Stimulated activated CD8-positive, alpha-beta memory T cell treated with anti-CD3 and anti-CD28 coated beads, Interleukin-12 subunit alpha, Interleukin-12 subunit beta, amount 100 ng/mL, for 24 hours (primary cell): ENCODE measurements at regions not wholly inside any gene's neighbourhood (a gene's known extent, or its start where the extent isn't known, plus 50 kb on each side); places are given as distances from the start of the nearest gene placed in this dataset.
"Not testable (repeated sequence)": the region's sequence is repeated elsewhere in the genome, so short reads cannot be mapped to it uniquely, and the experiment has no call there.

ENCODE experiments used
- DNase-seq: peaks from one replicate; pipeline ENCODE4 v3.0.0-alpha.2; 2020; ENCODE audit errors: extremely low read depth

DNA sequence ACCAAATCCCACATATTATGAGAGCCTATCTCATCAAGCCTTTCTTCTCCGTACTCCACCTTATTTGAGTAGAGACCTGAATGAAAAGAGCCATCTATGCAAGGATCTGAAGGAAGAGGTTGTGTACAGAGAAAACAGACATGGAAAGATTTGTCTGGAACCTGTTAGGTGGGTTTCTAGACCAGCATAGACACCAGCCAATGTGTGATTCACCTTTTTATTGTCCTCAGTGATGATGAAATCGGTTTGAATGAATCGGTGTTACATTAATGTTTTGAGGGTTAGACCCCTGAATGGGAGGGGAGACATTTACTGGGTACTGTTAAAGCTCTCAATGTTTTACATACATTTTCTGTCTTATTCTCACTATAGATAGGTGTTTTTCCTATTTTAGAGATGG, 223.6 kb downstream of the NMUR2 start:
- DNase-seq, result no peak

DNA sequence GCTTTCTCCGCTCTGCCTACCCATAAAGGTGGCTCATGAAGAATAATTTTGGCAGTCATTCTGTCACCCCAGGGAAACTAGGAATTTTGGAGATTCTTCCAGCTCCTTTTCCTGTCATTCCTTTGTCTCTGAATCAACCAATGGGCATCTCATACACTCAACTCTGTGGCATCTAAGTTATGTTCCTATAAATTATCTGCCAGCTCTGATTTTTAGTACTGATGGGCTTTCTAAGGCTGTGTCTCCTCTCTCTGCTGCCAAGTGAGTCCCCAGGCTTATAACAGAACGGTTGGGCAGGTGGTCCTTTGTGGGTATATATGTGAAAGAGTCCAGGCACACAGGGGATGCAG, 226.8 kb downstream of the NMUR2 start:
- DNase-seq, result no peak

DNA sequence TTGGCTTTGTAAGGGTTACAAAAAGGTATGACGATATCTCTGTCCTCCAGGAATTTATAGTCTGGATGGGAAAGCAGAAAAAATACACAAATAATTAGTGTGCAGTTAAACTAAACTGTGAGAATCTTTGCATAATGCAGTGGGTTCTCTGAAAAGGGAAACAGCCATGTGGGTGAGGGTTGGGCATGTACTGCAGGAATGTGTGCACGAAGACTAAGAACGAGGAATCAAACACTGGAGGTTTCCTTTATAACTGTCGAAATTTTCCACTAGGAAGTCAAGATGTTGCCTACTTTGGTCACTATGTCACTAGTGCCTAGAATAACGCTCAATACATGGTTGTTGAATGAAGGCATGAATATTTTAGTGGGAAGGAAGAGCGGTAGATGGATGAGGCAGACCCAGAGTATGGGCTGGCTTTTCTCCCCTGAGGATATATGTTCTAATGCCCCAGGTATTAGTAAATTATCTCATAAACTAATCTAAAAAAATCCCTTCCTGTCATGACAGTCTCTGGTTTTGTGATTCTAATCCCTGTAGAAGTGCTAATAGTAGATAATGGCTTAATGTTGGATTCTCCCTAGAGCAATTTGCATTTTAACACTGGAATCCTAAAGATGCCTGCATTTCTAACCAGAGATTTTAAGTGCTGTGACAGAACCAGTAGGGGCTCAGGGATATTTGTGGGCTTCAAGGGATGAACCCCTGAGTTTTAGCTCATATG, 227.3 kb downstream of the NMUR2 start:
- no peak for DNase-seq

DNA sequence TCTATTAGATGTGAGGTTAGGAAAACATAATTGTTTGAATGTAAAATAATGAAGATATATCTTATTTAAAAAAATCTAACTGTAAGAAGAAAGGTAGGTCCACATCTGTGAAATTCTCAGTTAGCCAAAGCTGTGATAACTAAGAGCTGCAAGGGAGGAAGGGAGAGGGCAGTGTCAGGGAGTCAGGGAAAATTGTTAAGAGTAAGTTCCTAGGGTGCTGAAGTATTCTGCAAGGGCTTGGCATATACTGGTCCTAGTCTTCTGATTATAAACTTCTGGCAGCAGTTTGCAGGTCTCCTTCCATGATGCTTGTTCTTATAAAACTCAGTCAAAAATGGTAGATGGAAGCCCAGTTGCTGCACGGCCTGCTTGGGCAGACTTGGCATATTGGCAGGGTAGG, 233.2 kb downstream of the NMUR2 start:
- DNase-seq, result no peak

GRCh38 chr5:152170350-152170749, 234.7 kb downstream of the NMUR2 start:
- no peak for DNase-seq

- no peak for DNase-seq
Measured at GRCh38 chr5:152164860-152165259, 240.2 kb upstream of the GLRA1 start.

GRCh38 chr5:152159894-152160293, 235.2 kb upstream of the GLRA1 start:
- DNase-seq, result not testable (repeated sequence)

- DNase-seq, result not testable (repeated sequence)
Measured at GRCh38 chr5:152154452-152154851, 229.8 kb upstream of the GLRA1 start.

- no peak for DNase-seq
Measured at GRCh38 chr5:152151940-152152339, 227.3 kb upstream of the GLRA1 start.

DNA sequence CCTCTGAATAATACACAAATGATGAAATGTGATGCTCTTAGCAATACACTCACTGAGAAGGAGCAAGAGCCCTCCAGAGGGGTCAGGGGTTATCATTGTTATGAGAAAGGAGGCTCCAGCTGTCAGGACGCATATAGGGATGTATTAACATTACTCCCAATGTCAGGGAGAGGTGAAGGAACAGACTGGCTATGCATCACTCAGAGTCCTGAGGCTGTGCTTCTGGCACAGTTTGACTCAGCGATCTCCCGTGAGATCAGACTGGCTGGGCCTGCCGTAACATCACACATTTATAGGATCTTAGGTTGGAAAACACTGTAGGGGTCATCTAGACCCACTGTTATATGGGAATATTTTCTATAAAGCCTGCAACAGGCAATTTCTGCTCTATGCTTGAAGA, 226.5 kb upstream of the GLRA1 start:
- DNase-seq, result no peak

GRCh38 chr5:152147286-152147685, 222.6 kb upstream of the GLRA1 start:
- no peak for DNase-seq

DNA sequence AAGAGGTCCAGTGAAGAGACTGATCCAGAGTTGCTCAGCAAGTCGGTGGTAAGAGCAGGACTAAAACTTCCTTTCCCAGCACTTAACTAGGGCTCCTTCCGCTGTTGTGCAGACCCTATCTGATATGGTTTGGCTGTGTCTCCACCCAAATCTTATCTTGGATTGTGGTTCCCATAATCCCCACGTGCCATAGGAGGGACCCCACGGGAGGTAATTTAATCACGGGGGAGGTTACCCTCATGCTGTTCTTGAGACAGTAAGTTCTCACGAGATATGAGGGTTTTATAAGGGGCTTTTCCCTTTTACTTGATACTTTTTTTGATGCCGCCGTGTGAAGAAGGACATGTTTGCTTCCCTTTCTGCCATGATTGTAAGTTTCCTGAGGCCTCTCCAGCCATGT, 221.9 kb upstream of the GLRA1 start:
- no peak for DNase-seq

GRCh38 chr5:152144556-152144955, 219.9 kb upstream of the GLRA1 start:
- DNase-seq, result no peak

DNA sequence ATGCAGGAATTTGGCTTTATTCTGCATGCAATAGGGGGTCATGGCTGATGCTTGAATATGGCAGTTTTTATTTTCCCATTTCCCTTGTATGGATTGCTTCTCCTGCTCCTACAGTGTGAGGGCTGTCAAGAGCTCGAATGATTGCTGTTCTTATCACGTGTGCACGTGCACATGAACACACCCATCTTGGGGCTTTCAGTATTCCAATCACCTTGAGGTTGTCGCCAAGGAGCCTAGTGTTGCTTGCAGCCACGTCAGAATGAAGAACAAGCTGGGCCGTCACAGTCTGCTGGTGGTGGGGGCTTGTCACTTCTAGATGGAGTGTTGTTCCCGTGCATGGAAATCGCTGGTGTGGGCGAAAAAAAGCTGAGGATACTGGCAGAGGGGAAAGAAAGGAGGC, 219.4 kb upstream of the GLRA1 start:
- no peak for DNase-seq

DNA sequence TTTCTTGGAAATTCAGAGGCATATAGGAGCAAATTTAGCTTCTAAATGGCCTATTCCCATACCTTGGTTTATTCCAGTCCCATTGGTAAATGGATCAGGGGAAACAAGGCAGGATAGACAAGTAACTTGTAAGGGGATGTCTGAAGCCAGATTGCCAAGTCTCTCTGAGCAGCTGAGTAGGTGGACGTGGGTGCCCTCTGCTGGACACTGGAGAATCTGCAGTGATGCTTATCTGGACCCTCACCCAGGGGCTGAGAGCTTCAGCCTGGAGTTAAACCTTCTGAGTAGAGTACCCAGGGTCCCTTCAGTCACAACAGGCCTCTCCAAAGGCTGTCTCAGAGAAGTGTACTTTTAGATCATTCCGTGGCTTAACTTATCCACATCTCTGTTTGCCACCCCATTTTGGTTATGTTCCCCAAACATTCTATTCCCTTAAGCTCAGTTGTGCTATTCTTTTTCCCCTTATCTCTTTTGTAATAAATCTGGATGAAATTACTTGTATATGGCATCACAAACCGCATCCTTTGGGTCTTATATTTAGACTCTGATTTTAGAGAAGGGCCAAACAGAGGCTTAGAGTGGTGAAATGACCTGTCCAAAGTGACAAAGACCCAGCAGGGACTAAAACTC, 218.3 kb upstream of the GLRA1 start:
- no peak for DNase-seq

- DNase-seq, result no peak
Measured at GRCh38 chr5:152140347-152140746, 215.7 kb upstream of the GLRA1 start.

DNA sequence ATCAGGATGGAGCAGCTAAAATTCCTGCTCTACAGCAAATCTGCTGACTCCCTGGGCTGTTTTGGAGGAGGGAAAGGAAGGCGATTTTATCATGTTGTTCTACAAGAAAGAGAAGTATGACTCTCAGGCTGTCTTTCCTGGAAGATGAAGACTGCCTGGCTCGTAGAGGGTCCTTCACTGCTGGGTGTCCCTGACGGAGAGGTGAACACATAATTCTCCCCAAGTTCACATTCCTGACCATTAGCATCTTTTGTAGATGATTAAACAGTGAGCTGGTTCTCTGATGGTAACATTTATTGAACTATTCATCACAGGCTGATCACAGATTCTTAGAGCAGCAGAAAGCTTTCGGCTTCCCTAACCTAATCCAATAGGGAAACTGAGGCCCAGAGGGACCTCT, 212.4 kb upstream of the GLRA1 start:
- DNase-seq, result no peak

GRCh38 chr5:152136321-152136720, 211.7 kb upstream of the GLRA1 start:
- DNase-seq, result no peak

- DNase-seq, result no peak
Measured at GRCh38 chr5:152135827-152136226, 211.2 kb upstream of the GLRA1 start.

- no peak for DNase-seq
Measured at GRCh38 chr5:152125661-152126205, 201.1 kb upstream of the GLRA1 start.

DNA sequence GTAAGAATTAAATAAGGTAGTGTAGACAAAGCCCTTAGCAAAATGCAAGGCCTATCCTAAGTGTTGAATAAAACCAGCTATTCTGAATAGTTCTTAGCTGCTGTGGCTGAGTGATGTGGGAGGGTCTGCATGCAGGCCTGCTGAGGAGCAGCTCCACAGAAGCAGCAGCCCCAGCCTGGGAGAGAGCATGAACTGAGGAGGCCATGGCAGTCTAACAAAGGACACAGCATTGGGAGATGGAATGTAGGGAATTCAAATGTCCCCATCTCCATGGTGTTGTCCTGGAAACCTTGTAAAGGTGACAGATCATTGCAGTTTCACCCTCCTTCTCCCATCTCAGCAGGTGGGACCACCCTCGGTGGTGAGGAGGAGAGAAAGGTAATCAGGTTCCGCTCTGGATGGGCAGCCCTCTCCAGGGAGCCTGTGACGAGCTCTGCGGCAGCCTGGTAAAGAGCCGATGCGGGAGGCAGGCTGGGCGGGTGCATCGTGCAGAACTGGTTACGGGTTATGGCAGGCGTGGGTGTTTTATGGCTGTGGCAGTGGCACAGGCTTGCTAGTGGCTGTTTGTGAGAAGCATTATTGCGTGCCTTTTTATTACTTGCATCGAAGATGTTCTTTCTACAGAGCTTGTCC, 199.9 kb upstream of the GLRA1 start:
- no peak for DNase-seq

DNA sequence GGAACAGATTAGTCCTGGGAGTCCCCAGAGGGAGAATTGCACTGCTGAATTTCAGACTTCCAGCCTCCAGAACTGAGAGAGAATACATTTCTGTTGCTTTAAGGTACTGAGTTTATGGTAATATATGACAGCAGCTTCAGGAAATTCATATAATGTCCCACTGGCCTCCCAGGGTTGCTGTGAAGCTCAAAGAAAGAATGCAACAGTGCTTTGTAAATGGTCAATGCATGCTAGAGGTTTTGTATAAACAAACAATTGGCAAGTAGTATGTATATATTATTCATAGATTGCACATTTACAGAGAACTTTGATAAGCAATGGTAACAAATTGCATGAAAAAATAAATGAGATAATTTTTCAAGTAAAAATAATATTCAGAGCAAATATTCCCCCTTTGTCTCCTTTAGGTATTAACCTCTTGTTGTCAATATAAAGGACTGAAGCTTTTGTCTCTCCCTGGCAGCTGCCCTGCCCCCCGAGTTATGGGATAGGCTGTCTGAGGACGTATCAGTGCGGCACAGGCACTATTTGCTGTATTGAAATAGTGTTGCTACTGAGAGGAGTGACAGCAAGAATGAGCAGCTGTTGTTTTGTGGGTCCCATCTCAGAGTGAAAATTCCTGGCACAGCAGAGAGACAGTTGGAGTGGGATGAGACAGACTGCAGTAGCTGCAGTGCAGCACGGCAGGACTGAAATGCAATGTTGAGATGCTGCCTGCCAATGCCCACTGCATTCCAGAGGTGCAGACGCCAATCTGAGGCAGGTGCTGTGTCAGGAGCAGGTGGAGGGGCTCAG, 194.2 kb upstream of the GLRA1 start:
- no peak for DNase-seq
